Neural crest cell (in vitro differentiated cells): ENCODE measurements at regions not wholly inside any gene's neighbourhood (a gene's known extent, or its start where the extent isn't known, plus 50 kb on each side); places are given as distances from the start of the nearest gene placed in this dataset.

Experiments
- DNase-seq: peaks from one replicate; pipeline ENCODE4 v3.0.0; 2021; ENCODE audit warnings: low read depth, mixed read lengths, low spot score
- H3K27ac Mint-ChIP-seq: one replicate; pipeline ENCODE4 v1.8.0; 2021; ENCODE audit warnings: mild to moderate bottlenecking, mixed read lengths; ENCODE audit not compliant: unreplicated experiment
- H3K27me3 Mint-ChIP-seq: 2 replicates; pipeline ENCODE4 v1.8.0; 2021; ENCODE audit warnings: low read depth, mild to moderate bottlenecking, mixed read lengths
- H3K36me3 Mint-ChIP-seq: 2 replicates; pipeline ENCODE4 v1.8.0; 2021; ENCODE audit warnings: low read depth, mild to moderate bottlenecking, mixed read lengths
- H3K4me1 Mint-ChIP-seq: 2 replicates; pipeline ENCODE4 v1.8.0; 2021; ENCODE audit warnings: mixed read lengths
- H3K4me3 Mint-ChIP-seq: one replicate; pipeline ENCODE4 v1.8.0; 2021; ENCODE audit warnings: mild to moderate bottlenecking, mixed read lengths
- H3K9me3 Mint-ChIP-seq: 2 replicates; pipeline ENCODE4 v1.8.0; 2021; ENCODE audit warnings: mixed read lengths
- TF ChIP-seq, protein P1 (sequence below): fragments of 200-600 bp; sonication (generic); conservative IDR thresholded peaks from 2 replicates; pipeline ENCODE4 v1.5.0; 2021; ENCODE audit warnings: antibody characterized with exemption, mild to moderate bottlenecking

DNA sequence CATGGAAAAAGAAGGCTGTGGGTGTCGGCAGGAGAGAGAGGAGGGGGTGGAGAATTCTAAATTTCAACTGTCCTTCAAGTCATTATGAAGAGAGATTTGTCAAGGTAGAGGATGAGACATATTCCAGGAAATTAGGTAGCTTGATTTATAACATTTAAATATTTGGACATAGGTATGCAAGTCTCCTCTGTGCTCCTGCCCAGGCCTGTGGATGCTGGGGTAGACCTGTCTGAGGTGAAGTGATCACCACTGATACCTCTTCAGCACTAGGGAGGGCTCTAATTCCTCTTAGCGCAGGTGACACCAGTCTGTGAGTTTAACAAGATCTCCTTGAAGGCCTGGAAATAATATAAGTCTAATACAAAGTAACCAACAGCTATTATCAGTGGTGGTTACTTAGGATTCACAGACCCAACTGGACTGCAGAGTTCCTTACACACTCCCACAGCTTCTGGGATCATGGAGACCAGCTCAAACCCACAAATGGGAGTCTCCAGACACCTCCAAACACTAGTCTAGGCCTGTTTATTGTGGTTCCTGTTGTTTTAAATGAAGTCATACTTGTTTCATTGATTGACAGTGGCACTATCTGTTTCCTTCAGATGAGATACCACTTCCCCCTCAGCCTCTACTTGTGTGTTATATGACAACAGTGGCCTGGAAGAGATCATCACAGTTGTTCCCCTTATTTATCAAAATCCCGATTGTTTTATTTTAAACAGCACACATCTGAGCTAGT is 104.1 kb upstream of the ITPRID2 start:
- H3K4me3 Mint-ChIP-seq, result no peak overlapping the region

DNA sequence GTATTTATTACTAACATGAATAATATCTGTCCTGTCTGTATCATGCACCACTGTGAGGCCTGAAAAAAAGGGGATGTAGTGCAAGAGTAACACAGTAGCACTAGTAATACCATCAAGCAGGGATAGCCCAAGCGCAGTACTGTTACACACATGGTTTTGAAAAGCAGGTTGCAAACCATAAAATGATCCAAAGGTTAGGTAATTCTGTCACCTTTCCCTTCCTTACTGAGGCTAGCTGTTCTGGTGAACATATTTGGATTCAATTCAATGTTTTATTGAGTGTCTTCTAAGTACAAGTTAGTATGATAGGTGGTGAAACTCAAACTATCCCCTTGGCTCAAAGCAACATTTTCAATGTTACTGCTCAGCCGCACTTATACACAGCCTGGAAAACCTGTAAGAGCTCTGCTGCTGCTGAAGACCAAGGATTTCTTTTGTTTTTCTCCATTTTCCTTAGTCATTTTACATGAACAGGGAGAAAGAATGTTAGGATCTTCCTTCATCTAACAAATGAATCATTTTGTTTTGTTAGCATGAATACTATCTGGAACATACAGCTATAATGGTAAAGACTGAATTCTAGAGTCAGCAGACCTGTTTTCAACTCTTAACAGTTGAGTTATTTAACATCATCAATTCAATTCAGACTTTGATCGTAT is 102.5 kb upstream of the ITPRID2 start:
- H3K4me1 Mint-ChIP-seq, result peaks cover 24% of the 10 kb centered on the region
- H3K27me3 Mint-ChIP-seq, result no peaks in the 10 kb centered on the region
- DNase-seq, result no peak
- no peak overlapping the region for H3K27ac Mint-ChIP-seq
- peaks cover 5% of the 10 kb centered on the region for H3K36me3 Mint-ChIP-seq
- H3K4me3 Mint-ChIP-seq, result no peak overlapping the region
- peaks cover 8% of the 10 kb centered on the region for H3K9me3 Mint-ChIP-seq
- TF ChIP-seq, protein P1, sequence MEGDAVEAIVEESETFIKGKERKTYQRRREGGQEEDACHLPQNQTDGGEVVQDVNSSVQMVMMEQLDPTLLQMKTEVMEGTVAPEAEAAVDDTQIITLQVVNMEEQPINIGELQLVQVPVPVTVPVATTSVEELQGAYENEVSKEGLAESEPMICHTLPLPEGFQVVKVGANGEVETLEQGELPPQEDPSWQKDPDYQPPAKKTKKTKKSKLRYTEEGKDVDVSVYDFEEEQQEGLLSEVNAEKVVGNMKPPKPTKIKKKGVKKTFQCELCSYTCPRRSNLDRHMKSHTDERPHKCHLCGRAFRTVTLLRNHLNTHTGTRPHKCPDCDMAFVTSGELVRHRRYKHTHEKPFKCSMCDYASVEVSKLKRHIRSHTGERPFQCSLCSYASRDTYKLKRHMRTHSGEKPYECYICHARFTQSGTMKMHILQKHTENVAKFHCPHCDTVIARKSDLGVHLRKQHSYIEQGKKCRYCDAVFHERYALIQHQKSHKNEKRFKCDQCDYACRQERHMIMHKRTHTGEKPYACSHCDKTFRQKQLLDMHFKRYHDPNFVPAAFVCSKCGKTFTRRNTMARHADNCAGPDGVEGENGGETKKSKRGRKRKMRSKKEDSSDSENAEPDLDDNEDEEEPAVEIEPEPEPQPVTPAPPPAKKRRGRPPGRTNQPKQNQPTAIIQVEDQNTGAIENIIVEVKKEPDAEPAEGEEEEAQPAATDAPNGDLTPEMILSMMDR, result no peak

More for the DNA sequence above, 104.1 kb upstream of the ITPRID2 start:
- H3K27ac Mint-ChIP-seq, result no peak overlapping the region
- TF ChIP-seq, protein P1, result no peak
- H3K9me3 Mint-ChIP-seq, result no peaks in the 10 kb centered on the region
- H3K36me3 Mint-ChIP-seq, result no peaks in the 10 kb centered on the region
- H3K27me3 Mint-ChIP-seq, result no peaks in the 10 kb centered on the region
- DNase-seq, result no peak
- peaks cover 40% of the 10 kb centered on the region for H3K4me1 Mint-ChIP-seq

DNA sequence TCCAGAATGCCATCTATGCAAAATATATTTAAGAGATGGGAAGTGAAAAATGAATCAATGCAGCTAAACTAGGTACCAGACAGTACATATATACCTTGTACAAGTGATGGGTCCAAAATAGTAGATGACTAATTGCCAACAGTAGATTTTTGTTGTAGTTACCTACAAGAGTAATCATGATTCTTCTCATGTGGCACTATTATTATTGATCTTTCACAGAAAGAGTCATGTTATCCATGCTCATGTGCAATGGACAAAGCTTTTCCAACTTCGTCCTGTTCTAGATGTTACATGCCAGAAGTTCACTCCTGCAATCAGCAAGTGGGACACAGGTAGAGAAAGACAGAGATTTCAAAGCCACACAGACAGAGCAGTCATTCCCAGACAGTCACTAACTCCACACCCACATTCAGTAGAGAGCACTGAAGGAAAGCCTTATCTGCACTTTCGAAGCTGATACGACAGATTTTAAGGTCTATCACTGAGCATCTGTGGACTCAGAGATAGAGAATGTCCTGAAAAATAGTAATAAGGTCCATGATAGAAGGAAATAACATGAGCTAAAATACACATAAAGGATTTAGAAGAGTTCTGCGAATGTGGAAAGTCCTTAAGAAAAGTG is 101.6 kb upstream of the ITPRID2 start:
- Mint-ChIP-seq H3K9me3 (peaks cover 8% of the 10 kb centered on the region), H3K36me3 (peaks cover 5% of the 10 kb centered on the region), H3K27ac (no peak overlapping the region), H3K4me1 (peaks cover 16% of the 10 kb centered on the region), H3K4me3 (no peak overlapping the region), H3K27me3 (no peaks in the 10 kb centered on the region)
- DNase-seq, result no peak
- TF ChIP-seq, protein P1, result no peak

DNA sequence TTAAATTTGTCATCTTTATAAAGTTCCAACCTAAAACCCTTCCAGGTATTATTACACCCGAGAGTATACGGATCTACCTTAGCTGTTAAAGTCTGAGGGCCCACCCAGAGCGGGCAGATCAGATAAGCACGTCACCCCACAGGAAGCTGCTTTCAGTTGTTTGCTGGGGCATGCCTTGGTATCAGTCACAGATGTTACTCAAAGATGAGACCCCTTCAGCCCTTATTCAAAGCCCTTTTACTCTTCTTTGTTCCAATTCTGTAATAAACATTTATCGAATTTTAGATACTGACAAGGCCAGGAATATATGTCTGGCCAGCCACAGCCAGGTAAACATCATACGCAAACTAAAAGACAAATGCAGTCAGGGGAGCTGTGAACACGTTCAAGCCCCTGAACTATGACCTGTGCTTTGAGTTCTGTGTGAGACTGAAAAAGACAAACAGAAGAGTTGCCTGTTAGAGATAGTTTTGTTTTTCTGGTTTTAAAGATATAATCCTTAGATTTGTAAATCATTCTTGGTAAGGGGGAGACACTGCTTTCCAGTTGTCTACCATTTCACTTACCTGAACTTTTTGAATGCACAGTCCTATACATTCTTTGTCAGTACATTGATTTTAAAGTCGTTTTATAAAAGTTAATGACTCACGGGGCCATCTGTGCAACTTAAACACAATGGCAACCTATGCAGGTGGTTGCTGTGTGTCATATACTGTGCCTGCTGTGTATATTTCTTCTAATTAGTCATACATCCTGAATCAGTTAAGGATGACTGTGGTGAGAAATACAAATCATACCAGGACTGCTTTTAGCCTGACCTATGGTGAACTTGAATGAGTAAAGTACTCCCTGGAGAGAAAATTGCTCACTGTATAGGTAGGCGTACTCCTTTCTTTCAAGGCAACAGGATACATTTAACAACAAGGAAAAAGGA is 100.5 kb upstream of the ITPRID2 start:
- peaks cover 12% of the 10 kb centered on the region for H3K4me1 Mint-ChIP-seq
- H3K36me3 Mint-ChIP-seq, result peaks cover 5% of the 10 kb centered on the region
- no peaks in the 10 kb centered on the region for H3K27me3 Mint-ChIP-seq
- TF ChIP-seq, protein P1, result no peak
- peaks cover 8% of the 10 kb centered on the region for H3K9me3 Mint-ChIP-seq
- no peak for DNase-seq
- H3K27ac Mint-ChIP-seq, result no peak overlapping the region
- H3K4me3 Mint-ChIP-seq, result no peak overlapping the region

DNA sequence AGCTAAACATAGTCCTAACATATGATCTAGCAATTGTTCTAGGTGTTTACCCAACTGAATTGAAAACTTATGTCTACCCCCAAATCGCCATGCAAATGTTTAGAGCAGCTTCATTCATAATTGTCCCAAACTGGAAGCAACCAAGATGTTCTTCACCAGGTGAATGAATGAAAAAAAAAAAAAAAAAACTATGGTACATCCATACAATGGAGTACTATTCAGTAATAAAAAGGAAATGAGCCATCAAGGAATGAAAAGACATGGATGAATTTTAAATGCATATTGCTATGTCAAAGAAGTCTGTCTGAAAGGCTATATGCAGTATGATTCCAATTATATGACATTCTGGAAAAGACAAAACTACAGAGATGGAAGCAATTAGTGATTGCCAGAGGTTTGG is 98.6 kb upstream of the ITPRID2 start:
- TF ChIP-seq, protein P1, result no peak
- Mint-ChIP-seq H3K4me1 (peaks cover 16% of the 10 kb centered on the region), H3K36me3 (peaks cover 5% of the 10 kb centered on the region), H3K27me3 (no peaks in the 10 kb centered on the region), H3K27ac (no peak overlapping the region), H3K4me3 (no peak overlapping the region), H3K9me3 (peaks cover 8% of the 10 kb centered on the region)
- no peak for DNase-seq
